ENCODE measurements at regions not wholly inside any gene's neighbourhood (a gene's known extent, or its start where the extent isn't known, plus 50 kb on each side); places are given as distances from the start of the nearest gene placed in this dataset.

DNA sequence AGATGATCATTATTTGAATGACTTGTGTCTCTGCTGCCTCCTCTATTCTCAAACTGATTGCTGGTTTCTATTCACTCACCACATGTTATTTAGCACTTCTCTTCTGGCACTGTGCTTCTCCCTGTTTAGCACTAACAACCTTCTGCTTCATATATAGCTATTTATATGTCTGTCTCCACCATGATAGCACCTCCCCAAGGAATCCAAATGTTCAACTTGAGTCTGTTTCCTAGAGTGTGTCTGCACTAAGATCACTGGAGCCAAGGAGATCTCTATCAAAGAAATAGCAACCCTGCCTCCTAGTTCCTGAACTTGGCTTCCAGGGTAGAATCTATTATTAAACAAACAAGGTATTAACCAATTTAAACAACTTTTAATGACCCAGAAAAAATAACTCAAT is 104.5 kb downstream of the CYP26A1 start:
- H3K79me2 ChIP-seq (ENCODE audit: control insufficient read depth, insufficient read depth, low read length): no peaks in the 10 kb centered on the region
- DNase-seq (ENCODE audit: low read depth, low spot score): no peak
- dilution Hi-C loops (cut with MboI; ENCODE audit: extremely low pct_ligation_motif_present, low sequenced_read_pairs): no loop called here
- peaks cover 10% of the 10 kb centered on the region for H3K27me3 ChIP-seq (ENCODE audit: control insufficient read depth, extremely low read depth, insufficient read depth, low read length)
- no peaks in the 10 kb centered on the region for H4K20me1 ChIP-seq (ENCODE audit: control insufficient read depth, extremely low read depth, insufficient read depth, low read length)
- no peaks in the 10 kb centered on the region for H3K36me3 ChIP-seq (ENCODE audit: control insufficient read depth in 2 of 2, extremely low read depth in 1 of 2, insufficient read depth in 2 of 2, low read length in 2 of 2)
- H3K4me3 ChIP-seq (ENCODE audit: control insufficient read depth in 2 of 3, extremely low read depth in 1 of 3, insufficient read depth in 2 of 3, low read depth in 1 of 3, low read length in 3 of 3): no peak overlapping the region
- FAIRE-seq: no peak
- no peaks in the 10 kb centered on the region for H3K9me1 ChIP-seq (ENCODE audit: control insufficient read depth, extremely low read depth, insufficient read depth, low read length)
- no peak for TF ChIP-seq EZH2 (IDR thresholded peaks at IDR 0.05; ENCODE audit: low read length)
- TF ChIP-seq, protein P1, sequence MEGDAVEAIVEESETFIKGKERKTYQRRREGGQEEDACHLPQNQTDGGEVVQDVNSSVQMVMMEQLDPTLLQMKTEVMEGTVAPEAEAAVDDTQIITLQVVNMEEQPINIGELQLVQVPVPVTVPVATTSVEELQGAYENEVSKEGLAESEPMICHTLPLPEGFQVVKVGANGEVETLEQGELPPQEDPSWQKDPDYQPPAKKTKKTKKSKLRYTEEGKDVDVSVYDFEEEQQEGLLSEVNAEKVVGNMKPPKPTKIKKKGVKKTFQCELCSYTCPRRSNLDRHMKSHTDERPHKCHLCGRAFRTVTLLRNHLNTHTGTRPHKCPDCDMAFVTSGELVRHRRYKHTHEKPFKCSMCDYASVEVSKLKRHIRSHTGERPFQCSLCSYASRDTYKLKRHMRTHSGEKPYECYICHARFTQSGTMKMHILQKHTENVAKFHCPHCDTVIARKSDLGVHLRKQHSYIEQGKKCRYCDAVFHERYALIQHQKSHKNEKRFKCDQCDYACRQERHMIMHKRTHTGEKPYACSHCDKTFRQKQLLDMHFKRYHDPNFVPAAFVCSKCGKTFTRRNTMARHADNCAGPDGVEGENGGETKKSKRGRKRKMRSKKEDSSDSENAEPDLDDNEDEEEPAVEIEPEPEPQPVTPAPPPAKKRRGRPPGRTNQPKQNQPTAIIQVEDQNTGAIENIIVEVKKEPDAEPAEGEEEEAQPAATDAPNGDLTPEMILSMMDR (optimal IDR thresholded peaks at IDR 0.05 in 1 of 3, IDR thresholded peaks at IDR 0.05 in 1 of 3, conservative IDR thresholded peaks at IDR 0.05 in 1 of 3; ENCODE audit: extremely low read depth in 1 of 3, insufficient read depth in 2 of 3, low read length in 3 of 3): no peak
- H3K9ac ChIP-seq (ENCODE audit: control insufficient read depth, extremely low read depth, insufficient read depth, low read length): no peak overlapping the region
- H2AFZ ChIP-seq (ENCODE audit: control insufficient read depth, low read length): no peak overlapping the region
- no peak overlapping the region for H3K4me2 ChIP-seq (ENCODE audit: control insufficient read depth, extremely low read depth, insufficient read depth, low read depth, low read length)
- no peaks in the 10 kb centered on the region for H3K9me3 ChIP-seq (ENCODE audit: control insufficient read depth, low read depth, low read length)
- peaks cover 6% of the 10 kb centered on the region for H3K4me1 ChIP-seq (ENCODE audit: control insufficient read depth, extremely low read depth, insufficient read depth, low read length)
- H3K27ac ChIP-seq (ENCODE audit: control insufficient read depth, insufficient read depth, low read length): no peak overlapping the region

DNA sequence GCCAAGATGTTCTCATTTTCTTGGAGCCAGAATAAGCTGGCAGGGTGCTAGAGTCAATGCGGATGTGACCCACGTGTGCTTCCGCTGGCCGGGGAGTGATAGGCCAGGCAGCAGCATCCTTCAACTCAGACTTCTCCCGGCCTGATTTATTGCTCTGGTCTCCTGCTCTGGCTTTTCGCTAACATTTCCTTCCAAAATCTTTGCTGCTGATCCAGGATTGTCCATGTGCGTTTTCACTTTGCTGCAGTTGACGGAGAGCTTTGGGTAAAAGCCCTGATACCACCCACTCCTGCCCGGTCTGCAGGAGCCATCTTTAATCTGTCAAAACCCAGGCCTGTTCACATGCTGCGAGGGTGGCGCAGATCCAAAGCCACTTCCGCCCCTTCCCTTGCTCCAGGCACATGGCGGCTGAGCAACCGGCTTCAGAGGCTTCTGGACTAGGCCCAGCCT is 106.8 kb downstream of the CYP26A1 start:
- TF ChIP-seq, protein P1 (optimal IDR thresholded peaks at IDR 0.05 in 1 of 3, IDR thresholded peaks at IDR 0.05 in 1 of 3, conservative IDR thresholded peaks at IDR 0.05 in 1 of 3; ENCODE audit: extremely low read depth in 1 of 3, insufficient read depth in 2 of 3, low read length in 3 of 3): no peak
- TF ChIP-seq EZH2 (IDR thresholded peaks at IDR 0.05; ENCODE audit: low read length): no peak
- Histone ChIP-seq H3K36me3 (ENCODE audit: control insufficient read depth in 2 of 2, extremely low read depth in 1 of 2, insufficient read depth in 2 of 2, low read length in 2 of 2) (no peaks in the 10 kb centered on the region), H3K27me3 (ENCODE audit: control insufficient read depth, extremely low read depth, insufficient read depth, low read length) (peaks cover 5% of the 10 kb centered on the region), H2AFZ (ENCODE audit: control insufficient read depth, low read length) (peak overlapping the region; percentile 47), H4K20me1 (ENCODE audit: control insufficient read depth, extremely low read depth, insufficient read depth, low read length) (no peaks in the 10 kb centered on the region), H3K4me2 (ENCODE audit: control insufficient read depth, extremely low read depth, insufficient read depth, low read depth, low read length) (no peak overlapping the region), H3K4me1 (ENCODE audit: control insufficient read depth, extremely low read depth, insufficient read depth, low read length) (peaks cover 6% of the 10 kb centered on the region), H3K9me1 (ENCODE audit: control insufficient read depth, extremely low read depth, insufficient read depth, low read length) (no peaks in the 10 kb centered on the region), H3K79me2 (ENCODE audit: control insufficient read depth, insufficient read depth, low read length) (no peaks in the 10 kb centered on the region), H3K9me3 (ENCODE audit: control insufficient read depth, low read depth, low read length) (no peaks in the 10 kb centered on the region), H3K4me3 (ENCODE audit: control insufficient read depth in 2 of 3, extremely low read depth in 1 of 3, insufficient read depth in 2 of 3, low read depth in 1 of 3, low read length in 3 of 3) (no peak overlapping the region), H3K27ac (ENCODE audit: control insufficient read depth, insufficient read depth, low read length) (no peak overlapping the region), H3K9ac (ENCODE audit: control insufficient read depth, extremely low read depth, insufficient read depth, low read length) (no peak overlapping the region)
- FAIRE-seq (peak; percentile 66), DNase-seq (ENCODE audit: low read depth, low spot score) (no peak)
- dilution Hi-C loops (cut with MboI; ENCODE audit: extremely low pct_ligation_motif_present, low sequenced_read_pairs): no loop called here

All from keratinocyte (primary cell).